ENCODE measurements at regions not wholly inside any gene's neighbourhood (a gene's known extent, or its start where the extent isn't known, plus 50 kb on each side); places are given as distances from the start of the nearest gene placed in this dataset.

DNA sequence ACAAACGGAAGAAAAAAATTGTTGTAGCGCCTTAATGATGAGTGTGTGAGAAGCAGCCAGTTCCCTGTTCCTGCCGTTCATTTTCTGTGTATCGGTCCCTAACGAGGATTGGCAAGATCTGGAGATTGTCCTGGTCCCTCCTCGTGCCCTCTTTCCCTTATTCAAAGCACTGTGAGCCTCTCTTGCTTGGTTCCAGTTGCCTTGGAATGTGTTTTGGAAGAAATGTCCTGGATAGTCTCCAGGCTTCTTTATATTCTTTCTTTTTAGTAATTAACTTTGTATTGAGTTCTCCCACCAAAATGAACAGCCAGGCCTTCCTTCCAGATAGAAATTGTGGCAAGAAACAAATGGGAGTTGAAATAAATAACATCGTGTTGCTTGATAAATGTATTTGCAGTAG lies 348.3 kb downstream of the CDH26 start:
- no peak for FAIRE-seq

DNA sequence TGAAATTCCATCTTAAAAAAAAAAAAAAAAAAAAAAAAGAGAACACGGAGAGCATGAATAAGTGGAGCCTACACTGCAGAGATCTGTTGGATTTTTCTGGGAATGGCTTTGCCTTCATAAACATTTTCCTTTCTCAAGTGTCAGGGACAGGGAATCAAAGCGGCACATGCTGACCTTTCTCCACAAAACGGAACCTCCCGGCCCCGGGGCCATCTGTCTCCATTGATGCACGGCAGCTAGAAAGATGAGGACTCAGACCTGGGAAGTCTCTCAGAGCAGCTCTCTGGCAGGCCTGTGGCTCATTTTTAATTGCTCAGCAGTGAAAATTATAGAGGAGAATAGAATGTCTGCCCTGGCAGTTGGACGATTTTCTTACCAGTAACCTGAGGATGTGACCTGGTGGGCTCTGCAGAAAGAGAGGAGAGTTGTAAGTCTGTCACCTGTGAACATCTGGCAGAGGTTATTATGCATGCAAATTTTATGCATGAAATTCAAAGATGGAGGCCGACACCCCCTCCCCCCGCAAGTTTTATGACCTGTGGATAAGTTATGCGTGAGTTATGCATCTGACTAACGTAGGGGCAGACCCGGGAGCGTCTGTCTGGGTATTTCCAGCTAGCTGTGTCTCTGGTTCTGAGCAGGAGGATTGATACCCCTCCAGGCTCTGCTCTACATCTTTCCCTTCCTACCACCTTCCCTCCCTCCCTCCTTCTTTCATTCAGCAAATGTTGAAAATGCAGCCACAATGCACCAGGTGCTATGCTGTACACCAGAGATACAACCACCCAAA lies 352.5 kb downstream of the CDH26 start:
- no peak for DNase-seq (ENCODE audit: low read depth)
- Histone ChIP-seq H3K27me3 (ENCODE audit: insufficient read depth, low read length) (no peaks in the 10 kb centered on the region), H3K9ac (ENCODE audit: low read length) (no peak overlapping the region), H3K36me3 (ENCODE audit: insufficient read depth, low read length) (no peaks in the 10 kb centered on the region), H3K27ac (ENCODE audit: low read depth, low read length) (no peak overlapping the region), H3K9me3 (ENCODE audit: insufficient read depth, low read depth, low read length) (peaks cover 2% of the 10 kb centered on the region), H3K4me3 (ENCODE audit: insufficient read depth, low read depth, low read length) (no peak overlapping the region), H2AFZ (ENCODE audit: low read depth, low read length) (no peak overlapping the region), H3K4me1 (ENCODE audit: insufficient read depth, low read length) (no peaks in the 10 kb centered on the region), H4K20me1 (ENCODE audit: insufficient read depth, low read length) (no peaks in the 10 kb centered on the region), H3K79me2 (ENCODE audit: insufficient read depth, low read length) (no peaks in the 10 kb centered on the region), H3K4me2 (ENCODE audit: low read length) (no peak overlapping the region)
- TF ChIP-seq EZH2 (IDR thresholded peaks at IDR 0.05; ENCODE audit: insufficient read depth, low read length): no peak
- TF ChIP-seq, protein P1, sequence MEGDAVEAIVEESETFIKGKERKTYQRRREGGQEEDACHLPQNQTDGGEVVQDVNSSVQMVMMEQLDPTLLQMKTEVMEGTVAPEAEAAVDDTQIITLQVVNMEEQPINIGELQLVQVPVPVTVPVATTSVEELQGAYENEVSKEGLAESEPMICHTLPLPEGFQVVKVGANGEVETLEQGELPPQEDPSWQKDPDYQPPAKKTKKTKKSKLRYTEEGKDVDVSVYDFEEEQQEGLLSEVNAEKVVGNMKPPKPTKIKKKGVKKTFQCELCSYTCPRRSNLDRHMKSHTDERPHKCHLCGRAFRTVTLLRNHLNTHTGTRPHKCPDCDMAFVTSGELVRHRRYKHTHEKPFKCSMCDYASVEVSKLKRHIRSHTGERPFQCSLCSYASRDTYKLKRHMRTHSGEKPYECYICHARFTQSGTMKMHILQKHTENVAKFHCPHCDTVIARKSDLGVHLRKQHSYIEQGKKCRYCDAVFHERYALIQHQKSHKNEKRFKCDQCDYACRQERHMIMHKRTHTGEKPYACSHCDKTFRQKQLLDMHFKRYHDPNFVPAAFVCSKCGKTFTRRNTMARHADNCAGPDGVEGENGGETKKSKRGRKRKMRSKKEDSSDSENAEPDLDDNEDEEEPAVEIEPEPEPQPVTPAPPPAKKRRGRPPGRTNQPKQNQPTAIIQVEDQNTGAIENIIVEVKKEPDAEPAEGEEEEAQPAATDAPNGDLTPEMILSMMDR (IDR thresholded peaks at IDR 0.05; ENCODE audit: insufficient read depth, low read depth, low read length): no peak
- no peak overlapping the region for H3K4me3 Mint-ChIP-seq (ENCODE audit: unreplicated experiment)
- H3K9me3 Mint-ChIP-seq (ENCODE audit: unreplicated experiment): peaks cover 8% of the 10 kb centered on the region
- no peak for FAIRE-seq
- H3K27me3 Mint-ChIP-seq (ENCODE audit: low read depth, unreplicated experiment): peaks cover 58% of the 10 kb centered on the region
- H3K36me3 Mint-ChIP-seq (ENCODE audit: low read depth, unreplicated experiment): no peaks in the 10 kb centered on the region
- no peaks in the 10 kb centered on the region for H3K4me1 Mint-ChIP-seq (ENCODE audit: low read depth, unreplicated experiment)
- no peak overlapping the region for H3K27ac Mint-ChIP-seq (ENCODE audit: unreplicated experiment)

More for the DNA sequence above, 348.3 kb downstream of the CDH26 start:
- no peak overlapping the region for H3K27ac Mint-ChIP-seq (ENCODE audit: unreplicated experiment)
- H3K27ac ChIP-seq (ENCODE audit: low read depth, low read length): no peak overlapping the region
- no peaks in the 10 kb centered on the region for H3K79me2 ChIP-seq (ENCODE audit: insufficient read depth, low read length)
- no peak for DNase-seq (ENCODE audit: low read depth)
- no peaks in the 10 kb centered on the region for H3K4me1 ChIP-seq (ENCODE audit: insufficient read depth, low read length)
- H3K36me3 Mint-ChIP-seq (ENCODE audit: low read depth, unreplicated experiment): no peaks in the 10 kb centered on the region
- no peaks in the 10 kb centered on the region for H3K27me3 ChIP-seq (ENCODE audit: insufficient read depth, low read length)
- no peaks in the 10 kb centered on the region for H3K36me3 ChIP-seq (ENCODE audit: insufficient read depth, low read length)
- H3K4me3 ChIP-seq (ENCODE audit: insufficient read depth, low read depth, low read length): no peak overlapping the region
- no peaks in the 10 kb centered on the region for H4K20me1 ChIP-seq (ENCODE audit: insufficient read depth, low read length)
- H2AFZ ChIP-seq (ENCODE audit: low read depth, low read length): no peak overlapping the region
- no peaks in the 10 kb centered on the region for H3K4me1 Mint-ChIP-seq (ENCODE audit: low read depth, unreplicated experiment)
- no peaks in the 10 kb centered on the region for H3K9me3 ChIP-seq (ENCODE audit: insufficient read depth, low read depth, low read length)
- H3K4me2 ChIP-seq (ENCODE audit: low read length): no peak overlapping the region
- TF ChIP-seq, protein P1 (IDR thresholded peaks at IDR 0.05; ENCODE audit: insufficient read depth, low read depth, low read length): no peak
- TF ChIP-seq EZH2 (IDR thresholded peaks at IDR 0.05; ENCODE audit: insufficient read depth, low read length): no peak
- H3K9ac ChIP-seq (ENCODE audit: low read length): no peak overlapping the region
- peaks cover 6% of the 10 kb centered on the region for H3K9me3 Mint-ChIP-seq (ENCODE audit: unreplicated experiment)
- no peak overlapping the region for H3K4me3 Mint-ChIP-seq (ENCODE audit: unreplicated experiment)
- peaks cover 41% of the 10 kb centered on the region for H3K27me3 Mint-ChIP-seq (ENCODE audit: low read depth, unreplicated experiment)

- Mint-ChIP-seq H3K9me3 (ENCODE audit: unreplicated experiment) (peaks cover 8% of the 10 kb centered on the region), H3K4me3 (ENCODE audit: unreplicated experiment) (no peak overlapping the region), H3K27me3 (ENCODE audit: low read depth, unreplicated experiment) (peaks cover 53% of the 10 kb centered on the region), H3K27ac (ENCODE audit: unreplicated experiment) (no peak overlapping the region), H3K4me1 (ENCODE audit: low read depth, unreplicated experiment) (no peaks in the 10 kb centered on the region), H3K36me3 (ENCODE audit: low read depth, unreplicated experiment) (no peaks in the 10 kb centered on the region)
- no peaks in the 10 kb centered on the region for H3K4me1 ChIP-seq (ENCODE audit: insufficient read depth, low read length)
- peaks cover 2% of the 10 kb centered on the region for H3K9me3 ChIP-seq (ENCODE audit: insufficient read depth, low read depth, low read length)
- H3K9ac ChIP-seq (ENCODE audit: low read length): no peak overlapping the region
- no peaks in the 10 kb centered on the region for H3K79me2 ChIP-seq (ENCODE audit: insufficient read depth, low read length)
- DNase-seq (ENCODE audit: low read depth) (no peak), FAIRE-seq (no peak)
- no peak overlapping the region for H2AFZ ChIP-seq (ENCODE audit: low read depth, low read length)
- no peaks in the 10 kb centered on the region for H3K36me3 ChIP-seq (ENCODE audit: insufficient read depth, low read length)
- H3K27me3 ChIP-seq (ENCODE audit: insufficient read depth, low read length): no peaks in the 10 kb centered on the region
- TF ChIP-seq EZH2 (IDR thresholded peaks at IDR 0.05; ENCODE audit: insufficient read depth, low read length): no peak
- TF ChIP-seq, protein P1 (IDR thresholded peaks at IDR 0.05; ENCODE audit: insufficient read depth, low read depth, low read length): no peak
- no peak overlapping the region for H3K4me2 ChIP-seq (ENCODE audit: low read length)
- H3K4me3 ChIP-seq (ENCODE audit: insufficient read depth, low read depth, low read length): no peak overlapping the region
- H4K20me1 ChIP-seq (ENCODE audit: insufficient read depth, low read length): no peaks in the 10 kb centered on the region
- H3K27ac ChIP-seq (ENCODE audit: low read depth, low read length): no peak overlapping the region
Measured at GRCh38 chr20:60313191-60313590, 355.0 kb downstream of the CDH26 start.

All from astrocyte (in vitro differentiated cells and primary cell).